ENCODE measurements at regions not wholly inside any gene's neighbourhood (a gene's known extent, or its start where the extent isn't known, plus 50 kb on each side); places are given as distances from the start of the nearest gene placed in this dataset.

- Histone ChIP-seq H3F3A (ENCODE audit: control insufficient read depth, insufficient read depth) (no peaks in the 10 kb centered on the region), H3K9me3 (ENCODE audit: control insufficient read depth, insufficient read depth, low read length) (no peaks in the 10 kb centered on the region), H3K4me2 (ENCODE audit: low read length) (no peak overlapping the region), H3K27me3 (ENCODE audit: control insufficient read depth, low read length) (no peaks in the 10 kb centered on the region), H3K36me3 (ENCODE audit: control insufficient read depth, low read length) (no peaks in the 10 kb centered on the region), H3K27ac (ENCODE audit: low read depth, low read length) (no peak overlapping the region), H3K9me2 (replicated peaks; ENCODE audit: control insufficient read depth, low read length) (no peaks in the 10 kb centered on the region), H3K4me1 (ENCODE audit: control insufficient read depth, low read length) (no peaks in the 10 kb centered on the region), H3K4me3 (ENCODE audit: low read length) (no peak overlapping the region), H3K79me2 (ENCODE audit: control insufficient read depth, low read length) (no peaks in the 10 kb centered on the region), H4K20me1 (ENCODE audit: control insufficient read depth, insufficient read depth, low read depth, low read length) (no peaks in the 10 kb centered on the region)
- TF ChIP-seq EZH2phosphoT487 (IDR thresholded peaks at IDR 0.05; ENCODE audit: borderline replicate concordance, low read length), result no peak
- TF ChIP-seq, protein P1, sequence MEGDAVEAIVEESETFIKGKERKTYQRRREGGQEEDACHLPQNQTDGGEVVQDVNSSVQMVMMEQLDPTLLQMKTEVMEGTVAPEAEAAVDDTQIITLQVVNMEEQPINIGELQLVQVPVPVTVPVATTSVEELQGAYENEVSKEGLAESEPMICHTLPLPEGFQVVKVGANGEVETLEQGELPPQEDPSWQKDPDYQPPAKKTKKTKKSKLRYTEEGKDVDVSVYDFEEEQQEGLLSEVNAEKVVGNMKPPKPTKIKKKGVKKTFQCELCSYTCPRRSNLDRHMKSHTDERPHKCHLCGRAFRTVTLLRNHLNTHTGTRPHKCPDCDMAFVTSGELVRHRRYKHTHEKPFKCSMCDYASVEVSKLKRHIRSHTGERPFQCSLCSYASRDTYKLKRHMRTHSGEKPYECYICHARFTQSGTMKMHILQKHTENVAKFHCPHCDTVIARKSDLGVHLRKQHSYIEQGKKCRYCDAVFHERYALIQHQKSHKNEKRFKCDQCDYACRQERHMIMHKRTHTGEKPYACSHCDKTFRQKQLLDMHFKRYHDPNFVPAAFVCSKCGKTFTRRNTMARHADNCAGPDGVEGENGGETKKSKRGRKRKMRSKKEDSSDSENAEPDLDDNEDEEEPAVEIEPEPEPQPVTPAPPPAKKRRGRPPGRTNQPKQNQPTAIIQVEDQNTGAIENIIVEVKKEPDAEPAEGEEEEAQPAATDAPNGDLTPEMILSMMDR (IDR thresholded peaks at IDR 0.05; ENCODE audit: low read depth, low read length, poor library complexity, severe bottlenecking), result no peak
Observed at GRCh38 chr13:55464222-55464621, 1676.5 kb upstream of the PRR20A start.

- H3K4me2 ChIP-seq (ENCODE audit: low read length), result no peak overlapping the region
- H3K27me3 ChIP-seq (ENCODE audit: control insufficient read depth, low read length), result no peaks in the 10 kb centered on the region
- H3K4me1 ChIP-seq (ENCODE audit: control insufficient read depth, low read length), result no peaks in the 10 kb centered on the region
- no peak overlapping the region for H3K4me3 ChIP-seq (ENCODE audit: low read length)
- no peak overlapping the region for H3K27ac ChIP-seq (ENCODE audit: low read depth, low read length)
- no peaks in the 10 kb centered on the region for H3K36me3 ChIP-seq (ENCODE audit: control insufficient read depth, low read length)
- no peaks in the 10 kb centered on the region for H3K79me2 ChIP-seq (ENCODE audit: control insufficient read depth, low read length)
- H3K9me3 ChIP-seq (ENCODE audit: control insufficient read depth, insufficient read depth, low read length), result no peaks in the 10 kb centered on the region
- TF ChIP-seq, protein P1 (IDR thresholded peaks at IDR 0.05; ENCODE audit: low read depth, low read length, poor library complexity, severe bottlenecking), result no peak
- TF ChIP-seq EZH2phosphoT487 (IDR thresholded peaks at IDR 0.05; ENCODE audit: borderline replicate concordance, low read length), result no peak
- H4K20me1 ChIP-seq (ENCODE audit: control insufficient read depth, insufficient read depth, low read depth, low read length), result no peaks in the 10 kb centered on the region
- no peaks in the 10 kb centered on the region for H3F3A ChIP-seq (ENCODE audit: control insufficient read depth, insufficient read depth)
- no peaks in the 10 kb centered on the region for H3K9me2 ChIP-seq (replicated peaks; ENCODE audit: control insufficient read depth, low read length)
Observed at GRCh38 chr13:55467476-55467875, 1673.2 kb upstream of the PRR20A start.

GRCh38 chr13:55483626-55484158 is 1657.0 kb upstream of the PRR20A start:
- H3K27me3 ChIP-seq (ENCODE audit: control insufficient read depth, low read length), result no peaks in the 10 kb centered on the region
- H3K9me3 ChIP-seq (ENCODE audit: control insufficient read depth, insufficient read depth, low read length), result no peaks in the 10 kb centered on the region; the same call in 1 of the 2 replicates
- H3K4me1 ChIP-seq (ENCODE audit: control insufficient read depth, low read length), result no peaks in the 10 kb centered on the region
- H3K79me2 ChIP-seq (ENCODE audit: control insufficient read depth, low read length), result no peaks in the 10 kb centered on the region
- H3K4me3 ChIP-seq (ENCODE audit: low read length), result no peak overlapping the region
- H3K36me3 ChIP-seq (ENCODE audit: control insufficient read depth, low read length), result no peaks in the 10 kb centered on the region
- no peak overlapping the region for H3K4me2 ChIP-seq (ENCODE audit: low read length)
- no peaks in the 10 kb centered on the region for H4K20me1 ChIP-seq (ENCODE audit: control insufficient read depth, insufficient read depth, low read depth, low read length)
- H3F3A ChIP-seq (ENCODE audit: control insufficient read depth, insufficient read depth), result no peaks in the 10 kb centered on the region
- TF ChIP-seq EZH2phosphoT487 (IDR thresholded peaks at IDR 0.05; ENCODE audit: borderline replicate concordance, low read length), result no peak
- no peak overlapping the region for H3K27ac ChIP-seq (ENCODE audit: low read depth, low read length)
- no peaks in the 10 kb centered on the region for H3K9me2 ChIP-seq (replicated peaks; ENCODE audit: control insufficient read depth, low read length)

GRCh38 chr13:55493297-55493696 is 1647.4 kb upstream of the PRR20A start:
- no peaks in the 10 kb centered on the region for H3F3A ChIP-seq (ENCODE audit: control insufficient read depth, insufficient read depth)
- H3K4me2 ChIP-seq (ENCODE audit: low read length), result no peak overlapping the region
- no peaks in the 10 kb centered on the region for H3K36me3 ChIP-seq (ENCODE audit: control insufficient read depth, low read length)
- H3K4me1 ChIP-seq (ENCODE audit: control insufficient read depth, low read length), result no peaks in the 10 kb centered on the region
- H3K9me3 ChIP-seq (ENCODE audit: control insufficient read depth, insufficient read depth, low read length), result no peaks in the 10 kb centered on the region
- H4K20me1 ChIP-seq (ENCODE audit: control insufficient read depth, insufficient read depth, low read depth, low read length), result no peaks in the 10 kb centered on the region
- TF ChIP-seq, protein P1 (IDR thresholded peaks at IDR 0.05; ENCODE audit: low read depth, low read length, poor library complexity, severe bottlenecking), result no peak
- no peak for TF ChIP-seq EZH2phosphoT487 (IDR thresholded peaks at IDR 0.05; ENCODE audit: borderline replicate concordance, low read length)
- H3K79me2 ChIP-seq (ENCODE audit: control insufficient read depth, low read length), result no peaks in the 10 kb centered on the region
- H3K27me3 ChIP-seq (ENCODE audit: control insufficient read depth, low read length), result no peaks in the 10 kb centered on the region
- no peaks in the 10 kb centered on the region for H3K9me2 ChIP-seq (replicated peaks; ENCODE audit: control insufficient read depth, low read length)
- H3K27ac ChIP-seq (ENCODE audit: low read depth, low read length), result no peak overlapping the region
- H3K4me3 ChIP-seq (ENCODE audit: low read length), result no peak overlapping the region
